ENCODE measurements at regions not wholly inside any gene's neighbourhood (a gene's known extent, or its start where the extent isn't known, plus 50 kb on each side); places are given as distances from the start of the nearest gene placed in this dataset.

DNA sequence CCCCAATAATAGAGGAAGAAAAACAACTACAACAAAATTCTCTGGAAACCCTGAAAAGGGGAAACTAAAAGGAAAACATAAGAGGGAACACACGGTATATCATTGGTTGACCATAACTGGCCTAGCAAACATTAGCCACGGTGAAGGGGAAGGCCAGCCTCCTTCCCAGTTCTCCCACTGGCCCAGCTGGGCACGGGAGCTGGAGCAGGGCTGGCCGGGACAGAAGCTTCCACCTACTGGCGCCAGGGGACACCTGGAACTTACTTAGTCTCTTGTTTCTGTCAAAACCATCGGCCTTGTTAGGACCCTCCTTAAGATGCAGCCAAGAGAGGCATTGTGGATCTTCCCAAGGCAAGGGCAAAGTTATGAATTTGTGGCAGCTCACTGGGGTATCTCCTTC is 56.1 kb upstream of the DLGAP1 start:
- no peak for FAIRE-seq
- TF ChIP-seq POLR2A (IDR thresholded peaks at IDR 0.05; ENCODE audit: low read depth, low read length): no peak
- DNase-seq (ENCODE audit: insufficient read length, low spot score): no peak

GRCh38 chr18:4510711-4511110 is 55.6 kb upstream of the DLGAP1 start:
- FAIRE-seq (no peak), DNase-seq (ENCODE audit: insufficient read length, low spot score) (no peak)
- TF ChIP-seq POLR2A (IDR thresholded peaks at IDR 0.05; ENCODE audit: low read depth, low read length): no peak

DNA sequence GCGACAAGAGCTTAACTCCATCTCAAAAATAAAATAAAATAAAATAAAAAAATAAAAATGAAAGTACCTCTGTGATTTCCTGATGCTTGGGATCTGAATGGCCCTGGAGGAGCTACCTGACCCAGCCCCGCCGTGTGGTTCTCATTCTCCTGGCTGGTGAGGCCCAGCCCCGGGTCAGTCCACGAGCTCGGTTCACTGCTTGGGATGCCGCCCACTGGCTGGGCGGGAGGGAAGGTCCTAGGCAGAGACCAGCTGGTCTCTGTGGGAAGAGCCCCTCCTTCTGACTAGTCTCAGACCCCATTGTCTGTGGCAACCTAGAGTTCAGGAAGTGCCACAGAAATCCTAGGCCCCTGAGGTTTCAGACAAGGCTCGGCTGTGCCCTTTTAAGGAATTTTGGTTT is 55.1 kb upstream of the DLGAP1 start:
- DNase-seq (ENCODE audit: insufficient read length, low spot score) (no peak), FAIRE-seq (no peak)

More for the DNA sequence above, 55.1 kb upstream of the DLGAP1 start:
- TF ChIP-seq POLR2A (IDR thresholded peaks at IDR 0.05; ENCODE audit: low read depth, low read length): no peak
